GM18517 (cell line): ENCODE measurements at regions not wholly inside any gene's neighbourhood (a gene's known extent, or its start where the extent isn't known, plus 50 kb on each side); places are given as distances from the start of the nearest gene placed in this dataset.
"Not testable (repeated sequence)": the region's sequence is repeated elsewhere in the genome, so short reads cannot be mapped to it uniquely, and the experiment has no call there.

Experiments used
- ATAC-seq: cut with Tn5 transposase; IDR thresholded peaks from one replicate; pipeline ENCODE4 v1.9.1; 2021; ENCODE audit warnings: mild to moderate bottlenecking, moderate library complexity; ENCODE audit not compliant: unreplicated experiment

- no peak for ATAC-seq
Measured at GRCh38 chr2:128666596-128666995, 347.9 kb upstream of the HS6ST1 start.

- no peak for ATAC-seq
Measured at GRCh38 chr2:128667391-128667790, 348.7 kb upstream of the HS6ST1 start.

- ATAC-seq, result no peak
Measured at GRCh38 chr2:128668946-128669345, 350.3 kb upstream of the HS6ST1 start.

DNA sequence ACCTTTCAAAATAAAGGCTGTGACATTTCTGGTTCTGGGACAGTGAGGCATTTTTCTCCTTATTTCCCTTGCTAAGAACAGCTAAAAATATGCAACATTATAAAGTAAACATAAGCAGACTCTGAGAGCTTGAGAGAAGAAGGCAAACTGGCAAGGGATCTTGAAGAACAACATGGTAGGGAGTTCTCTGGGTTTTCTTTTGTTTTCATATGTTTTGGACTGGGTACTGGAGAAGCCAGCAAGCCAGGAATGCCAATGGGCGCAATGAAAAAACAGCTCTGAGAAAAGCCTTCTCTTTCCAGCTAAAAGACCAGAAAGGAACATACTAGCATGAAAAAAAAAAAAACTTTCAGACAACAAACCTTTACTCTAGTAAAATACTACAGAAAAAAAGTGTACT, 351.4 kb upstream of the HS6ST1 start:
- ATAC-seq, result no peak

- not testable (repeated sequence) for ATAC-seq
Measured at GRCh38 chr2:128671981-128672757, 353.5 kb upstream of the HS6ST1 start.

DNA sequence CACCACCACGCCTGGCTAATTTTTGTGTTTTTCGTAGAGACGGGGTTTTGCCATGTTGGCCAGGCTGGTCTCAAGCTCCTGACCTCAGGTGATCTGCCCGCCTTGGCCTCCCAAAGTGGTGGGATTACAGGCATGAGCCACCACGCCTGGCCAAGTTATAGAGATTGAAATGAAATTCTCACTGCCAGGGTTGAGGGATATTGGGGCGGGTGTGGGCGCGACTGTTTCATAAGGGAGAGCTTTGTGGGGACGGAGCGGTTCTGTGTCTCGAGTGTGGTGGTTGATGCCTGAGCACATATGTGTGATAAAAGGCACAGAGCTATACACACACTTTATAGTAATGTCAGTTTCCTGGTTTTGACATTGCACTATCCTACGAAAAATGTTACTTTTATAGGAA, 361.0 kb upstream of the HS6ST1 start:
- not testable (repeated sequence) for ATAC-seq

DNA sequence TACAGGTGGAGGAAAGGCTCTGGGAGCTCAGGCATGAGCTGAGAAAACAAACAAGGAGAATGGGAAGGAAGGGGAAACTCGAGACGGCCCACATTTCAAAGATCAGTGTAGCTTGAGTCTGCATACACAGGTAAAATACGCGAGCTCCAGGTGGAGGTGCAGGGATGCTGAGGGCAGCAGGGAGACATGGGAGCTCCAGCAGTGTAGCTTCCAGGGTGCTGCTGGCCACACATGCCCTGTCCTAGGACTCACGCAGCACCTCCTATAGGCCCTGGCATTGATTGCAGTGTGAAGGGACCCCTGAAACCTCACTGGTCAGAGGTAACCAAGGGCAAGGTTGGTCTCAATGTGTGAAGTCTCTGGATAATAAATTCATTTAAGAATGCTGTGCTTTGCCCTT, 362.8 kb upstream of the HS6ST1 start:
- no peak for ATAC-seq

DNA sequence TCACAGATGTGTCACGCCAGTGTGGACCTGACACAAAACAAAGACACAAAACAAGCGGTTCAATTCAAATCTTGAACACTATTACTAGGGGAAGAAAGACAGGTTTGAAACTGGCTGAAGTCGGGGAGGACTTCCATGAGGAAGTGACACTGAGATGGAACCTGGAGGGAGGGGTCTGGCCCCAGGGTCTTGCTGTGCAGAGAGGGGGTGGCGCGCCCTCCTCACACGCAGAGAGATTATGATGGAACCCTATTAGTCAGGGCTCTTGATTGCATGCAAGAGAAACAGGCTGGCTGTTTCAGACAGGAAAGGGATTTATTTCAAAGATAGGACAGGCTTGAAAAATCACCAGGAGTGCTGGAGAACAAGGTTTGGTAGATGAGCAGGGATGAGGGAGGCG, 363.6 kb upstream of the HS6ST1 start:
- no peak for ATAC-seq

- ATAC-seq, result no peak
Measured at GRCh38 chr2:128682729-128683284, 364.1 kb upstream of the HS6ST1 start.

GRCh38 chr2:128684523-128684922, 365.9 kb upstream of the HS6ST1 start:
- no peak for ATAC-seq

GRCh38 chr2:128685841-128686496, 367.3 kb upstream of the HS6ST1 start:
- no peak for ATAC-seq

DNA sequence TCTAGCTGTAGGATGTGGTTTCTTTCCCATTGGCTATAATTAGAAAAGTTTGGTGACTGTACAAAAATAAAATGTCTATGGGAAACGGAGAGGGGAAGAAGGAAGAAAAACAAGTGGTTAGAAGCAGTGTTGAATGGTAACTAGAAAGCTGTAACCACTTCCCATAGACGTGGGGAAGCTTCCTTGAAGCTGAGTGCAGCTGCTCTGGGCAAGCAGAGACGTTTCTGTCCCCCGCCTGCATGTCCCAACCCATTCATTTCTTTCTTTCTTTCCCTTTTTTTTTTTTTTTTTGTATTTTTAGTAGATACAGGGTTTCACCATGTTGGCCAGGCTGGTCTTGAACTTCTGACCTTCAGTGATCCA, 367.8 kb upstream of the HS6ST1 start:
- no peak for ATAC-seq

DNA sequence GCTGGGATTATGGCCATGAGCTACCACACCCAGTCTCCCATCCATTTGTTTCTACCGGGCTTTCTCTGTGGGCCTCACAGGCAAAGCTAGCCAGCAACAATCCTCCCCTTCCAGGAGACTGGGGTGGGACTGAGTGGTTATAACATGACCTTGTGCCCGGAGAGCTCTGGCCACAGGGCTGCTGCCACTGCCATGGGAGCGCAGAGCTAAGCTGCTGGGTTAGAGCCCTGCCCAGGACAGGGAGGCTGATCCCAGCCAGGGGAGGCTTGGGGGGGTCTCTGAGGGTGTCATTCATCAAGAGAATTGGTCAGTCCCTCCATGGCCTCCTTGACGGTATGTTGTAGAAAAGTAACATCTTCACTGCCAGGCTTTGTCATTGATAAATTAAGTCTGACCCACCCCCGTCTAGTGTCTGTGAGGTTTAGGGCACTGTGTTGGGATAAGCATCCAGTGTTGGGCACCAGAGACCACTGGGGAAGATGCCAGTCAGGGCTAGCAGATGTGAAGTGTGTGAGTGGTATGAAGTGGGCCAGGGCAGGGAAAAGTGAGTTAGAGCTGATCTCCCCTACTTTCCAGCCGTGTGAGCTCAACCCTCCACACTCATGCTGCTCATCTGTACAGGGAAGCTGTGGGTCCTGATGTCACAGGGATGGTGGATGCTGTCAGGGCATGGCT, 368.4 kb upstream of the HS6ST1 start:
- no peak for ATAC-seq

- ATAC-seq, result no peak
Measured at GRCh38 chr2:128687565-128687964, 368.9 kb upstream of the HS6ST1 start.

DNA sequence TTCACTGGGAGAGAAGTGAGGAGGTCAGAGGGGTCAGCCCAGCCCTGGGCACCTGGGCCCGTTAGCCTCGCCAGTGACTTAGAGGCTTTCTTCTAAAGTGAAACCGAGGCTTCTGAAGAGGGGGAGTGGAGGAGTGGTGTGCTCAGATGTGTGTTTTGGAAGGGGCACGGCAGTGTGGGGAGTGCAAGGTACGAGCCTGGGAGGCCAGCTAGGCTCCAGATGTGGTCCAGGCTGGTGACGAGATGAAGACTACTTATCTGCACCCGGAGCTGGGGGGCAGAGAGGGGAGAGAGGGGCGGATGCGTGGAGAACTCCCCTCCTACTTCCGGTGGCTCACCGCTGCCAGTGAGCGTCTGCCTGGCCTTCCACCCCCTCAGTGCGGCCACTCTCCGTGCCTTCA, 371.3 kb upstream of the HS6ST1 start:
- no peak for ATAC-seq

DNA sequence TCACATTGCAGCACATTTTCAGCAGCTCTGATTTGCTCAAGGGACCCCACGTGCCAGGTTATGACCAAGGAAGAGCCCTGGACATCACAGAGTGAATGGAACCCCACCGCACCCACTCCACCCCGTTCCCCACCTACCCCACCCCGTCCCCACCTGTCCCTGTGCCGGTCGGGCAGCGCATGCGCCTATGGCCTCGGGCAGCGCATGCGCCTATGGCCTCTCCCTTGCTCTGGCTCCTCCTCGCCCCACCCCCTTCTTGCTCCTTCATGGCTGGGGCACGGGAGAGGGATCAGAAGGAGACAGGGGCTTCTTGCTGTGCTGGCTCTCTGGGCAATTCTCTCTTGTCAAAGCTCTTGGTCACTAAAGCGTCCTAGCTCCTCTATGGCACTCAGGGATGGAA, 371.8 kb upstream of the HS6ST1 start:
- no peak for ATAC-seq

DNA sequence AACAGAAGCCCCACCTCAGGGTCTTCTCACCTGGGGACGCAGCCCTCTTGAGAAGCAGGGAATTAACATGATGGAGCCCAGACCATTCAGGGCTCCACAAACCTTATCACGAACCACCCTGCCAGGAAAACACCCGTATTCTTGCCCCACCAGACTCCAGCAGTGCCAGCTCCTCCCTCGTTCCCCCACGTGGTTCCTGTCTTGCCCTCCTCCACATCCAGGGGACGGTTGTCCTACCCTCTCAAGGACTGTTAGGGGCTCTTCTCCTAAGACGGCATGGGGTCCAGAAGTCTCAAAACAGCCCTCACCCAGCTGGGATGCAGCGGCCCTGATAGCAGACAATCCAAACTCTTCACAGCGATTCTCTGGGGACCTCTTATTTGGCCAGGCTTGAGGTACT, 372.2 kb upstream of the HS6ST1 start:
- ATAC-seq, result no peak

- ATAC-seq, result no peak
Measured at GRCh38 chr2:128691526-128691925, 372.9 kb upstream of the HS6ST1 start.

- no peak for ATAC-seq
Measured at GRCh38 chr2:128692895-128693742, 374.5 kb upstream of the HS6ST1 start.

DNA sequence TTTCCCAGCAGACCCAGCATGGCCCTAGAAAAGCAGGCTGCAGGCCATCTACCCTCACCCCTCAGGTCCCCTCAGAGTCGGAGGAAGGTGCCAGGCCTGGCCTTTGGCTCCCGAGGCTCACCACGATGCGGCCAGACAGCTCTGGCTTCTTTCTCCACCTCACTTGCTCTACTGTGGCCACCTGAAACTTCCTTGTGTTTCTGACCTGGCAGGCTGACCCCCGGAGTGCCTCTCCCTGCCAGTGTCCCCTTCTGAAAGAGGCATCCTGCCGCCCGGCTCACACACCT, 375.0 kb upstream of the HS6ST1 start:
- ATAC-seq, result no peak

DNA sequence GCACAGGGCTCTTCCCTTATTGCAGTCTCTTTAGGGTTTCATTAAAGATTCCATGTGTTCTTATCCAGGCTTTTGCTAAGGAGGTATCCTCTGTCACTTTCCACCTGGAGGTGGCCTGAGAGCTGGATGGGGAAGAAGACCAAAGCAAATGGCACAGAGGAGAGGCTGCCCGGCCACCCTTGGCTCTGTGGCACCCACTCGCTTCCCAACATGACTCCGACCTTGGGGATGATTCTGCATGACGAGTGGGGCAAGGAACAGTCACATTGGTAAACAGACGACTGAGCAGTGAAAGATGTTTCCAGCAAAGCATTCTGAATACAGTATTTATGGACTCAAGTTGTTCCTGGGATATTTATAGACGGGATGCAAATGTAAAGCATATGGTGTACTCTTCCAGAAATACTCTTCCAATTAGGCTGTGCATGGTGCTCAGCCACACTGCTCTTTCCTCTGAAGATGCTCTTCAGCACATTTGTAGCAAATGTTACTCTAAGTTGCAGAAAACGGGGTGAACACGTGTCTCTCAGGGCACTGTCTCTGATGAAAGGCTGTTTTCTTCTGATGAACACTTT, 377.1 kb upstream of the HS6ST1 start:
- ATAC-seq, result no peak
